ENCODE measurements at regions not wholly inside any gene's neighbourhood (a gene's known extent, or its start where the extent isn't known, plus 50 kb on each side); places are given as distances from the start of the nearest gene placed in this dataset.
"Not testable (repeated sequence)": the region's sequence is repeated elsewhere in the genome, so short reads cannot be mapped to it uniquely, and the experiment has no call there.

GRCh38 chr2:87638114-87638807 lies 109.6 kb upstream of the PLGLB2 start:
- TF ChIP-seq, protein P1, sequence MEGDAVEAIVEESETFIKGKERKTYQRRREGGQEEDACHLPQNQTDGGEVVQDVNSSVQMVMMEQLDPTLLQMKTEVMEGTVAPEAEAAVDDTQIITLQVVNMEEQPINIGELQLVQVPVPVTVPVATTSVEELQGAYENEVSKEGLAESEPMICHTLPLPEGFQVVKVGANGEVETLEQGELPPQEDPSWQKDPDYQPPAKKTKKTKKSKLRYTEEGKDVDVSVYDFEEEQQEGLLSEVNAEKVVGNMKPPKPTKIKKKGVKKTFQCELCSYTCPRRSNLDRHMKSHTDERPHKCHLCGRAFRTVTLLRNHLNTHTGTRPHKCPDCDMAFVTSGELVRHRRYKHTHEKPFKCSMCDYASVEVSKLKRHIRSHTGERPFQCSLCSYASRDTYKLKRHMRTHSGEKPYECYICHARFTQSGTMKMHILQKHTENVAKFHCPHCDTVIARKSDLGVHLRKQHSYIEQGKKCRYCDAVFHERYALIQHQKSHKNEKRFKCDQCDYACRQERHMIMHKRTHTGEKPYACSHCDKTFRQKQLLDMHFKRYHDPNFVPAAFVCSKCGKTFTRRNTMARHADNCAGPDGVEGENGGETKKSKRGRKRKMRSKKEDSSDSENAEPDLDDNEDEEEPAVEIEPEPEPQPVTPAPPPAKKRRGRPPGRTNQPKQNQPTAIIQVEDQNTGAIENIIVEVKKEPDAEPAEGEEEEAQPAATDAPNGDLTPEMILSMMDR (IDR thresholded peaks at IDR 0.05; ENCODE audit: low read depth, low read length, missing input control), result not testable (repeated sequence)
- TF ChIP-seq RAD21 (IDR thresholded peaks at IDR 0.05); EGR1 (IDR thresholded peaks at IDR 0.05; ENCODE audit: low read depth in 2 of 2); REST (IDR thresholded peaks at IDR 0.05); GABPA (IDR thresholded peaks at IDR 0.05 in 1 of 2, conservative IDR thresholded peaks at IDR 0.05 in 1 of 2); TAF1 (conservative IDR thresholded peaks at IDR 0.05); FOXA1 (IDR thresholded peaks at IDR 0.05); YY1 (IDR thresholded peaks at IDR 0.05): not testable (repeated sequence)
- TF ChIP-seq, protein P2, sequence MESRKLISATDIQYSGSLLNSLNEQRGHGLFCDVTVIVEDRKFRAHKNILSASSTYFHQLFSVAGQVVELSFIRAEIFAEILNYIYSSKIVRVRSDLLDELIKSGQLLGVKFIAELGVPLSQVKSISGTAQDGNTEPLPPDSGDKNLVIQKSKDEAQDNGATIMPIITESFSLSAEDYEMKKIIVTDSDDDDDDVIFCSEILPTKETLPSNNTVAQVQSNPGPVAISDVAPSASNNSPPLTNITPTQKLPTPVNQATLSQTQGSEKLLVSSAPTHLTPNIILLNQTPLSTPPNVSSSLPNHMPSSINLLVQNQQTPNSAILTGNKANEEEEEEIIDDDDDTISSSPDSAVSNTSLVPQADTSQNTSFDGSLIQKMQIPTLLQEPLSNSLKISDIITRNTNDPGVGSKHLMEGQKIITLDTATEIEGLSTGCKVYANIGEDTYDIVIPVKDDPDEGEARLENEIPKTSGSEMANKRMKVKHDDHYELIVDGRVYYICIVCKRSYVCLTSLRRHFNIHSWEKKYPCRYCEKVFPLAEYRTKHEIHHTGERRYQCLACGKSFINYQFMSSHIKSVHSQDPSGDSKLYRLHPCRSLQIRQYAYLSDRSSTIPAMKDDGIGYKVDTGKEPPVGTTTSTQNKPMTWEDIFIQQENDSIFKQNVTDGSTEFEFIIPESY (IDR thresholded peaks at IDR 0.05), result not testable (repeated sequence)
- TF ChIP-seq, protein P3, sequence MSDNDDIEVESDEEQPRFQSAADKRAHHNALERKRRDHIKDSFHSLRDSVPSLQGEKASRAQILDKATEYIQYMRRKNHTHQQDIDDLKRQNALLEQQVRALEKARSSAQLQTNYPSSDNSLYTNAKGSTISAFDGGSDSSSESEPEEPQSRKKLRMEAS (IDR thresholded peaks at IDR 0.05), result not testable (repeated sequence)
